Calu3 (cell line): ENCODE measurements at regions not wholly inside any gene's neighbourhood (a gene's known extent, or its start where the extent isn't known, plus 50 kb on each side); places are given as distances from the start of the nearest gene placed in this dataset.

Experiments
- BruUV-seq: library from RNA; stranded (reverse); fragments of 400-500 nt; replicated peaks from 2 replicates; lab custom pipeline; 2021; lab: Mats Ljungman, UMichigan
- CTCF ChIA-PET: fragments of 300-600 bp; sonication (Branson Sonifier 250); formaldehyde crosslinking; loops from one replicate; lab custom pipeline; 2022; ENCODE audit warnings: antibody characterized with exemption; lab: Charles Lee
- DNase-seq: peaks from one replicate; pipeline ENCODE4 v3.0.0; 2022
- H3K27ac Mint-ChIP-seq: one replicate; pipeline ENCODE4 v1.8.0; 2022; ENCODE audit warnings: mixed read lengths; ENCODE audit not compliant: unreplicated experiment
- H3K27me3 Mint-ChIP-seq: one replicate; pipeline ENCODE4 v1.8.0; 2022; ENCODE audit warnings: mixed read lengths; ENCODE audit not compliant: unreplicated experiment
- H3K36me3 Mint-ChIP-seq: one replicate; pipeline ENCODE4 v1.8.0; 2022; ENCODE audit warnings: mild to moderate bottlenecking, moderate library complexity, mixed read lengths; ENCODE audit not compliant: insufficient read depth, unreplicated experiment
- H3K4me1 Mint-ChIP-seq: one replicate; pipeline ENCODE4 v1.8.0; 2022; ENCODE audit warnings: mild to moderate bottlenecking, low read depth, mixed read lengths; ENCODE audit not compliant: unreplicated experiment
- H3K4me3 Mint-ChIP-seq: one replicate; pipeline ENCODE4 v1.8.0; 2022; ENCODE audit warnings: mild to moderate bottlenecking, low read depth, moderate library complexity, mixed read lengths; ENCODE audit not compliant: unreplicated experiment
- H3K9me3 Mint-ChIP-seq: one replicate; pipeline ENCODE4 v1.8.0; 2022; ENCODE audit warnings: low read depth, mixed read lengths; ENCODE audit not compliant: unreplicated experiment
- CTCF ChIP-seq: fragments of 200-600 bp; IDR thresholded peaks from one replicate; pipeline ENCODE4 v1.8.0; 2022; ENCODE audit warnings: antibody characterized with exemption; ENCODE audit not compliant: unreplicated experiment
- intact Hi-C: fragments of 100-400 bp; cut with micrococcal nuclease; formaldehyde crosslinking; loops from one replicate; pipeline ENCODE4 v1.10.0; 2022; ENCODE audit not compliant: unreplicated experiment

DNA sequence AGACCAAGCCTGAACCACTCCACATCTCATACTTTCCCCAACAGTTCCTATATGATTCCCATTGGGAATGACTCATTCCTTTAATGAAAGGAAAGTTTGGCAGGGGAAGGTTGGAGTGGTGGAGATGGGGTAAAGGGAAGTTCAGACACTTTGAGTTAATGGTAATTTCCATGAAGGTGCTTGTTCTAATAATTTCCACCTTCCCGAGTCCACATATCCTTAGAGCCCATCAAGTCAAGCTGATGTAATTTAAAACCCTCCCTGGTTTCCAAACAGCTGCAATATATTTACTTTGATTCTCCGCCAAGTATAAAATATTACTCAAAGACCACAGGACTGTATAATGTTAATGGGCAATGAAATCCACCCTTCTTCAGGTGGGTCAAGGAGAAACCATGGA, 95.0 kb upstream of the GALNT15 start:
- no TSS peak for BruUV-seq
- Mint-ChIP-seq H3K4me3 (no peak overlapping the region), H3K9me3 (peaks cover 17% of the 10 kb centered on the region), H3K27ac (no peak overlapping the region), H3K4me1 (no peaks in the 10 kb centered on the region), H3K36me3 (no peaks in the 10 kb centered on the region), H3K27me3 (no peaks in the 10 kb centered on the region)
- no peak for TF ChIP-seq CTCF
- CTCF ChIA-PET: no interaction called here
- intact Hi-C loops: no loop called here
- DNase-seq: no peak

- TF ChIP-seq CTCF: no peak
- no TSS peak for BruUV-seq
- H3K27ac Mint-ChIP-seq: no peak overlapping the region
- DNase-seq: no peak
- H3K4me3 Mint-ChIP-seq: no peak overlapping the region
- no peaks in the 10 kb centered on the region for H3K36me3 Mint-ChIP-seq
- intact Hi-C loops: no loop called here
- peaks cover 14% of the 10 kb centered on the region for H3K9me3 Mint-ChIP-seq
- CTCF ChIA-PET: no interaction called here
- no peaks in the 10 kb centered on the region for H3K4me1 Mint-ChIP-seq
- no peaks in the 10 kb centered on the region for H3K27me3 Mint-ChIP-seq
These were observed 92.8 kb upstream of the GALNT15 start for GRCh38 chr3:16081661-16082060.

DNA sequence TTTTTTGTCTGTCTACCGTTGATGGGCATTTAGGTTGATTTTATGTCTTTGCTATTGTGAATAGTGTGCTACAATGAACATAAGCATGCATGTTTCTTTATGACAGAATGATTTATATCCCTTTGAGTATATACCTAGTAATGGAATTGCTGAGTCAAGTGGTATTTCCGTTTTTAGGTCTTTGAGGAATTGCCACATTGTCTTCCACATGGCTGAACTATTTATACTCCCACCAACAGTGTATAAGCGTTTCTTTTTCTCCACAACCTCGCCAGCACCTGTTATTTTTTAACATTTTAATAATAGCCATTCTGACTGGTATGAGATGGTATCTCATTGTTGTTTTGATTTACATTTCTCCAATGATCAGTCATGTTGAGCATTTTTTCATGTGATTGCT, 89.6 kb upstream of the GALNT15 start:
- Mint-ChIP-seq H3K9me3 (peaks cover 14% of the 10 kb centered on the region), H3K4me3 (no peak overlapping the region), H3K27ac (no peak overlapping the region), H3K27me3 (no peaks in the 10 kb centered on the region), H3K4me1 (no peaks in the 10 kb centered on the region), H3K36me3 (no peaks in the 10 kb centered on the region)
- no peak for TF ChIP-seq CTCF
- no peak for DNase-seq
- intact Hi-C loops: no loop called here
- BruUV-seq: no TSS peak
- CTCF ChIA-PET: no interaction called here

GRCh38 chr3:16085410-16085809, 89.1 kb upstream of the GALNT15 start:
- TF ChIP-seq CTCF: no peak
- Mint-ChIP-seq H3K4me3 (no peak overlapping the region), H3K4me1 (no peaks in the 10 kb centered on the region), H3K36me3 (no peaks in the 10 kb centered on the region), H3K27ac (no peak overlapping the region), H3K27me3 (no peaks in the 10 kb centered on the region), H3K9me3 (peaks cover 14% of the 10 kb centered on the region)
- no TSS peak for BruUV-seq
- CTCF ChIA-PET: no interaction called here
- no peak for DNase-seq
- intact Hi-C loops: no loop called here
